NCI-H1092 treated with DMSO at 0.1 percent for 48 hours (cell line): ENCODE measurements at regions not wholly inside any gene's neighbourhood (a gene's known extent, or its start where the extent isn't known, plus 50 kb on each side); places are given as distances from the start of the nearest gene placed in this dataset.

Experiments
- DNase-seq: peaks from one replicate; lab custom pipeline; 2025; lab: John Stamatoyannopoulos, UW

DNA sequence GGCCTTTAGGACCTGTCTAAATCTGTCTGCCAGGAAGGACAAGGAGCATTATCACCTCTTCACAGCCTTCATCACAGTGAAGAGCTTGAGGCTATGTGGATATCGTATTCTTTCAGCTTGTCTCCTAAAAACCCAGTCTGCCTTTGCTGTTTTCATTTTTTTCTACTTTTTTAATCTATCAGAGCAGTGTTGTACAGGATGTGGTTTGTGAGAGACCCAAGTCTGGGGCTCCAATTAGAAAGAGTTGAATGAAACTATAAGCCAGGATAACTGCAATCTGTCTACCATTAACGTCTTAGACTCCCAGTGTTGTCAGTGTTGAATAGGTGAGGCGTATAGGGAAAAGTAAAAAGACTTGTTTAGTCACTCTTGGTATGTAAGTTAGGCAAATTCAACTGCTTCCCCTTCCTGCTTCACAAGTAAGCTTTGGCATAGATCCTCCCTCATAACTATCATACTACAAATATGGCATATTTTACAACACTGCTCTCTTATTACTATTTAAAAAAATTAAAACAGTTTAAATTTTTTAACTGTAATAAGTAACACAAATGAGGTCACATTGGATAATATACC, 1225.8 kb upstream of the PRMT6 start:
- no peak for DNase-seq

GRCh38 chr1:105838071-105838470, 1218.4 kb upstream of the PRMT6 start:
- no peak for DNase-seq

- DNase-seq: no peak
Observed at GRCh38 chr1:105865546-105865945, 1190.9 kb upstream of the PRMT6 start.

DNA sequence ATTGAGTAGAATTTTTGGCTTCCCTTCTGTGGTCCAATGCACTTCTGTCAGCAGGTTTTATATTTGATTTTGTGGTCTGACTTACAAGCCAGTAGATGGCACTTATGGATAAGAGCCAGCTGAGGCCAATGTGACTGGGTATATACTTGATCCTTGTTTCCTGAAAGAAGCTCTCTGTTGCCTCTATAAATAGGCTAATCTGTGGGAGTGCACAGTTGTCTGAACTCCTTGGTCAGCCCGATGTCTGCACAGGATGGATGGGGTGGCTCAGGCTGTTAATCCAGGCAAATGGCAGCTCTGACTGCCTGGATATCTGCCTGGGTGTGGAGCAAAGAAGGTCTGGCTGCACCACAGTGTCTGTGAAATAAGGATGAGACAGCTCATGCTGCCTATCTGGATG, 1183.7 kb upstream of the PRMT6 start:
- no peak for DNase-seq

DNA sequence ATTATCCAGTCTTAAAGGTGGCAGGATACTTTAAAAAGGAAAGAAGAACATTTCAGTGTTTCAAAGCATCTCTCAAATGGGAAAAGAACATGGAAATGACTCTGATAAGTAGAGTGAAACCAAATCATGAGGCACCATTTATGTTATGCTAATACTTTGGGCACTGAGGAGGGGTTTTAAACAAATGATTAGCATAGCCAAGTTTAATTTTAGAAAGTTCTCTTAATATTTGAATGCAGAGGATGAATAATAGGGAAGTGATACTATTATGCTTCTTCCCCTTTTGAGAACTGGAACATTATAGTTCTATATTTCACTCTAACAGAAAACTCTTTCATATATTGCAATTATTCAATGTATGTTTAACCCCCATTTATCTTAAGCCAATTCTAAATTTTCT, 1181.9 kb upstream of the PRMT6 start:
- no peak for DNase-seq

GRCh38 chr1:105886309-105886708, 1170.2 kb upstream of the PRMT6 start:
- no peak for DNase-seq

GRCh38 chr1:105891308-105891707, 1165.2 kb upstream of the PRMT6 start:
- DNase-seq: no peak

GRCh38 chr1:105894006-105894405, 1162.5 kb upstream of the PRMT6 start:
- no peak for DNase-seq

- no peak for DNase-seq
Observed at GRCh38 chr1:105909811-105910210, 1146.7 kb upstream of the PRMT6 start.

GRCh38 chr1:105914403-105914802, 1142.1 kb upstream of the PRMT6 start:
- DNase-seq: no peak

- no peak for DNase-seq
Observed at GRCh38 chr1:105934806-105935205, 1121.7 kb upstream of the PRMT6 start.

GRCh38 chr1:105964879-105965278, 1091.6 kb upstream of the PRMT6 start:
- DNase-seq: no peak

- no peak for DNase-seq
Observed at GRCh38 chr1:105997516-105997915, 1059.0 kb upstream of the PRMT6 start.

DNA sequence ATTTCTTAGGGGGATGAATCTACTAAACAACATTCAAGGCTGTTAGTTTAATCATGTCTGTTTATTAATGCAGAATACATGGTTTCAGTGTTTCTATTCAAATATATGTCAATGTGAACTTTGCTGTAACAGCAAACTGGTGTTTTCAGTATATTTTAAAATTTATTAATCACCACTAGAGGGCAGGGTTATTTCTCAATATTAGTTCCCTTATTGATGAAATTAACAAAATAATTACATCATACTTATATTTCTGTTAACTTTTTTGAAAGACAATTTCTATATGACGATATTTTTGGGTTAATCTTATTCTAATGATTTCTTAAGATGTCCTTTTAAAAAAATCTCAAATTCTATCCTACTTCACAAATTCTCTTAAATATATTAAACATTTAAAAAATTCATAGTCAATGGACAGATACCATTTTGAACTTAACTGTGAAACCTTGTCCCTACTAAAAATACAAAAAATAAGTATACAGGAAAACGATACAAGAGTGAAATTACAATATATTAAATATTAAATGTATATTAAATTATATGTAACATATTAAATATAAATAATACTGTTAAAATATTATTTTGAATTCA, 1034.1 kb upstream of the PRMT6 start:
- DNase-seq: peak; percentile 10

- DNase-seq: no peak
Observed at GRCh38 chr1:106027871-106028270, 1028.6 kb upstream of the PRMT6 start.

GRCh38 chr1:106037526-106037925, 1018.9 kb upstream of the PRMT6 start:
- no peak for DNase-seq

GRCh38 chr1:106038260-106038659, 1018.2 kb upstream of the PRMT6 start:
- DNase-seq: no peak

- DNase-seq: no peak
Observed at GRCh38 chr1:106043971-106044370, 1012.5 kb upstream of the PRMT6 start.

- no peak for DNase-seq
Observed at GRCh38 chr1:106047210-106047609, 1009.3 kb upstream of the PRMT6 start.

DNA sequence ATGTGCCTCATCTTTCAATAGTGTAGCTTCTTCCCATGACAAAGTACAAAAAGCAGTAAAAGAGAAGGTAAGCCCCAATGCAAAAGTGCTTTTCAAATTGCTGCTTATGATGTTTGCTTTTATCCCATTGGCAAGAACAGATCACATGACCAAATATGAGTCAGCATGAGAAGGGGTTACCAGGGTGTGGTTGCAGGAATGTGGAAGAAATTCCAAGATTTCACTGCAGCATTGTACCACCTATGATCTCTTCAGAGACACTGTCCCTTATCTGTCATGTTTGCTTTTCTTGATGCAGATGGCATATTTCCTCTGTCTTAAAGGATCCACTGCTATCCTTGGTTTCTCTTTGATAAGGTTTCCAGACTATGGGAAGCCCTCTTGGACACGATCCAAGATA, 1006.9 kb upstream of the PRMT6 start:
- DNase-seq: no peak

DNA sequence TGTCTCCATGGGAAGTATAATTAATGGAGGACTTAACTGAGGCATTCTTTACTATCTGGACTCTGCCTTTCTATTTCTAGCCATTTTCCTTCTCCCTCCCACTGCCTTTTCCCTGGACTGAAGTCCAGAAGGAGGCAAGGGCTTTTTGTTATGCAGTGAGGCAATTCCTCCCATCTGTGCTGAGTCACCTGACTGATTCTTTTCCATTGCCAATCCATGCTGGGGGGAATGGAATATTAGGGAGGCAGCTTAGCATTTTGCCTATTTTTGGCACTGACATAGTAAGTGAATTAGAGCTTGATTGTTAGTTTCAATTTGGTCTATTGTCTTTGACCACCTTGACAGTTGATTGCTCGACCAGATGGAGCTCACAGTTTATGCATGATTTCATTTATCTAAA, 1000.6 kb upstream of the PRMT6 start:
- DNase-seq: no peak

DNA sequence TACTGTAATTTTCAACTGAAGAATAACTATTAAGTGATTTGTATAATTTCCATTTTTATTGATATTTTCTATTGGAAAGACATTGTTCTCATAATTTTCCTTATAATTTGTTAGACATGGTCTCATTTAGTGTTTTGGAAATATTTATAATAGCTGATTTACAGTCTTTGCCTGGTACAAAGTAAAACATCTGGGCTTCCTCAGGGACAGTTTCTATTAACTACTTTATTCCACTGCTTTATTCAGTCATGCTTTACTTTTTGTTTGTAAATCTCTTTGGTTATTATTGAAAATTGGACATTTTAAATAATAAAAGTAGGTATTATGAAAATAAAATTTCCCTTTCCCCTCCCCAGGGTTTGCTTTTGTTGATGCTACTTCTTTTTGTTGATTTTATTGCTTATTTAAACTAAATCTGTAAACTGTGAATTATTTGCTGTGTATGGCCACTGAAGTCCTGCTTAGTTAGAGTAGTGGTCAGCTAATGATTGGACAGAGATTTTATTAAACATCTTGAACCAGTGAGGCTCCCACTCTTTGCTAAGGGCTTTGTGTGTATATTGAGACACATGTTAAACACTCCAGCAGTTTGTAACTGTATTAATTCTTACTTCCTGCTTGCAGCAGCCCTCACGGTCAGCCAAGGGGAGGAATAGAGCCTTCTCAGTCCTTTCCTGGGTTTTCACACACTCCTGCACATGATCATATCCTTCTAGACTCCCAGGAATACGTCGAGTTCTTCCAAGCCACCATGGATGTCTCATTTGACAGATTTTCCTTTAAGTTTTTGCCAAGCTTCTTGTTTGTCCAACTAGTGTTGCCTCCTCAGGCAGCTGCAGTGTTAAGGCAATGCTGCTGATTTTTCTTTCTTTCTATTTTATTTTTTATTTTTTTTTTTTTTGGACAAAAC, 994.6 kb upstream of the PRMT6 start:
- DNase-seq: no peak

- peak; percentile 95 for DNase-seq
Observed at GRCh38 chr1:106063510-106063909, 993.0 kb upstream of the PRMT6 start.
